Right lobe of liver (tissue), 4 donors: ENCODE measurements at regions not wholly inside any gene's neighbourhood (a gene's known extent, or its start where the extent isn't known, plus 50 kb on each side); places are given as distances from the start of the nearest gene placed in this dataset.

Experiments
- POLR2A ChIP-seq: fragments of 450-650 bp; IDR thresholded peaks from one replicate; pipeline ENCODE4 v1.6.1; 2017; ENCODE audit warnings: antibody characterized with exemption, mild to moderate bottlenecking
- TF ChIP-seq, protein P1 (sequence below), 4 donors: fragments of 200-600 bp in 3 of 4; fragments of 450-650 bp in 1 of 4; IDR thresholded peaks; one replicate each; pipeline versions ENCODE4 v1.5.1 to v1.8.0; 2016 to 2022; ENCODE audit warnings: antibody characterized with exemption in 4 of 4, mild to moderate bottlenecking in 2 of 4
- donor health status: DM: no; HTN: no; CAD: no.
- donor health status: DM: no; HTN: no; CAD: no.
- donor health status: DM: no; HTN: yes; CAD: no.

DNA sequence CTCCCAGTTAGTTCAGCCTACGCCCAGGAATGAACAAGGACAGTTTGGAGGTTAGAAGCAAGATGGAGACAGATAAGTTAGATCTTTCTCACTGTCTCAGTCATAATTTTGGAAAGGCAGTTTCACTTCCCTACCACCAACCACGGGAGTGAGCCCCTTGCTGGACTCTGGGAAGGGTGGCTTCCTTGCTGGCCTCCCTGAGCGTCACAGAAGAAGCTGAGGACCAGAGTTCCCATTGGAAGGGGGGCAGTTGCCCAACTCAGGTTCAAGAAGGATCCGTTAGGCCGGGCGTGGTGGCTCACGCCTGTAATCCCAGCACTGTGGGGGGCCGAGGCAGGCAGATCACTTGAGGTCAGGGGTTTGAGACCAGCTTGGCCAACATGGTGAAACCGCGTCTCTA is 106.2 kb upstream of the MAX start:
- TF ChIP-seq, protein P1, sequence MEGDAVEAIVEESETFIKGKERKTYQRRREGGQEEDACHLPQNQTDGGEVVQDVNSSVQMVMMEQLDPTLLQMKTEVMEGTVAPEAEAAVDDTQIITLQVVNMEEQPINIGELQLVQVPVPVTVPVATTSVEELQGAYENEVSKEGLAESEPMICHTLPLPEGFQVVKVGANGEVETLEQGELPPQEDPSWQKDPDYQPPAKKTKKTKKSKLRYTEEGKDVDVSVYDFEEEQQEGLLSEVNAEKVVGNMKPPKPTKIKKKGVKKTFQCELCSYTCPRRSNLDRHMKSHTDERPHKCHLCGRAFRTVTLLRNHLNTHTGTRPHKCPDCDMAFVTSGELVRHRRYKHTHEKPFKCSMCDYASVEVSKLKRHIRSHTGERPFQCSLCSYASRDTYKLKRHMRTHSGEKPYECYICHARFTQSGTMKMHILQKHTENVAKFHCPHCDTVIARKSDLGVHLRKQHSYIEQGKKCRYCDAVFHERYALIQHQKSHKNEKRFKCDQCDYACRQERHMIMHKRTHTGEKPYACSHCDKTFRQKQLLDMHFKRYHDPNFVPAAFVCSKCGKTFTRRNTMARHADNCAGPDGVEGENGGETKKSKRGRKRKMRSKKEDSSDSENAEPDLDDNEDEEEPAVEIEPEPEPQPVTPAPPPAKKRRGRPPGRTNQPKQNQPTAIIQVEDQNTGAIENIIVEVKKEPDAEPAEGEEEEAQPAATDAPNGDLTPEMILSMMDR (IDR thresholded peaks at IDR 0.05): no peak
- no peak for TF ChIP-seq POLR2A
